HCT116 (cell line): ENCODE measurements at regions not wholly inside any gene's neighbourhood (a gene's known extent, or its start where the extent isn't known, plus 50 kb on each side); places are given as distances from the start of the nearest gene placed in this dataset.

Experiments
- CBX3 ChIP-seq: IDR thresholded peaks from 2 replicates; pipeline ENCODE4 v1.6.1; 2012; ENCODE audit warnings: low read depth
- POLR2AphosphoS5 ChIP-seq: IDR thresholded peaks from 2 replicates; pipeline ENCODE4 v1.6.1; 2011; ENCODE audit warnings: mild to moderate bottlenecking, low read depth, low read length, moderate library complexity
- RAD21 ChIP-seq: IDR thresholded peaks from 2 replicates; pipeline ENCODE4 v1.6.1; 2012; ENCODE audit warnings: low read depth, mild to moderate bottlenecking
- SIN3A ChIP-seq: IDR thresholded peaks from 2 replicates; pipeline ENCODE4 v1.6.1; 2012; ENCODE audit warnings: low read depth
- SP1 ChIP-seq: IDR thresholded peaks from 2 replicates; pipeline ENCODE4 v1.6.1; 2012; ENCODE audit warnings: low read depth
- TF ChIP-seq, protein P1 (sequence below), 3 experiments: fragments of 200-600 bp in 1 of 3; sonication (generic) in 1 of 3; IDR thresholded peaks in 2 of 3; conservative IDR thresholded peaks in 1 of 3; 2 replicates each; pipeline ENCODE4 v1.5.1; 2012 to 2017; ENCODE audit warnings: low read depth in 2 of 3, low read length in 2 of 3, antibody characterized with exemption in 1 of 3, borderline replicate concordance in 1 of 3, control low read depth in 1 of 3, mild to moderate bottlenecking in 1 of 3, mixed read lengths in 1 of 3, mixed run types in 1 of 3, moderate library complexity in 1 of 3; ENCODE audit not compliant: insufficient read depth in 1 of 3
- TF ChIP-seq, protein P2 (sequence below): IDR thresholded peaks from 2 replicates; pipeline ENCODE4 v1.6.1; 2011; ENCODE audit warnings: mild to moderate bottlenecking, low read length, moderate library complexity; ENCODE audit not compliant: insufficient replicate concordance; ENCODE audit errors: extremely low read depth
- TF ChIP-seq, protein P3 (sequence below): IDR thresholded peaks from 2 replicates; pipeline ENCODE4 v1.6.1; 2012; ENCODE audit warnings: low read depth

DNA sequence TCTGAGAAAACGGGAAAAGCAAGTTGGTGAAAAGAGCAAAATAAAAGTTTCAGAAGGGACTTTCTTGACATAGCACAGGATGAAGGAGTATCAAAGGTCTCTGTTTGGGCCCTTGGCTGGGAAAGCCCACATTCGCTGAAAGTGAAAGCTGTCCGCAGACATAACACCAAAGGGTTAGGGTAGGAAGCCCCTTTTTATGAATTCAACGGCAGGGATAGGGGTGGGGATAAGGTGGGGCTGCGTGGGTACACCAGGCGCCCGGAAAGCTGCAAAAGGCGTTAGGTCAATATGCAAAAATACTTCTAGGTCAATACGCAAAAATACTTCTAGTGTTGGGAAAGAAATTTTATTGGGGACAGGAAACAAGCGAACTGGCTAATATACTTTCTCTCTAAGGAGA lies 135.1 kb downstream of the OR2B2 start:
- TF ChIP-seq, protein P1, sequence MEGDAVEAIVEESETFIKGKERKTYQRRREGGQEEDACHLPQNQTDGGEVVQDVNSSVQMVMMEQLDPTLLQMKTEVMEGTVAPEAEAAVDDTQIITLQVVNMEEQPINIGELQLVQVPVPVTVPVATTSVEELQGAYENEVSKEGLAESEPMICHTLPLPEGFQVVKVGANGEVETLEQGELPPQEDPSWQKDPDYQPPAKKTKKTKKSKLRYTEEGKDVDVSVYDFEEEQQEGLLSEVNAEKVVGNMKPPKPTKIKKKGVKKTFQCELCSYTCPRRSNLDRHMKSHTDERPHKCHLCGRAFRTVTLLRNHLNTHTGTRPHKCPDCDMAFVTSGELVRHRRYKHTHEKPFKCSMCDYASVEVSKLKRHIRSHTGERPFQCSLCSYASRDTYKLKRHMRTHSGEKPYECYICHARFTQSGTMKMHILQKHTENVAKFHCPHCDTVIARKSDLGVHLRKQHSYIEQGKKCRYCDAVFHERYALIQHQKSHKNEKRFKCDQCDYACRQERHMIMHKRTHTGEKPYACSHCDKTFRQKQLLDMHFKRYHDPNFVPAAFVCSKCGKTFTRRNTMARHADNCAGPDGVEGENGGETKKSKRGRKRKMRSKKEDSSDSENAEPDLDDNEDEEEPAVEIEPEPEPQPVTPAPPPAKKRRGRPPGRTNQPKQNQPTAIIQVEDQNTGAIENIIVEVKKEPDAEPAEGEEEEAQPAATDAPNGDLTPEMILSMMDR (IDR thresholded peaks at IDR 0.05 in 2 of 3, conservative IDR thresholded peaks at IDR 0.05 in 1 of 3; ENCODE audit: borderline replicate concordance in 1 of 3, insufficient read depth in 1 of 3, low read depth in 2 of 3, low read length in 2 of 3) = no peak
- TF ChIP-seq, protein P2, sequence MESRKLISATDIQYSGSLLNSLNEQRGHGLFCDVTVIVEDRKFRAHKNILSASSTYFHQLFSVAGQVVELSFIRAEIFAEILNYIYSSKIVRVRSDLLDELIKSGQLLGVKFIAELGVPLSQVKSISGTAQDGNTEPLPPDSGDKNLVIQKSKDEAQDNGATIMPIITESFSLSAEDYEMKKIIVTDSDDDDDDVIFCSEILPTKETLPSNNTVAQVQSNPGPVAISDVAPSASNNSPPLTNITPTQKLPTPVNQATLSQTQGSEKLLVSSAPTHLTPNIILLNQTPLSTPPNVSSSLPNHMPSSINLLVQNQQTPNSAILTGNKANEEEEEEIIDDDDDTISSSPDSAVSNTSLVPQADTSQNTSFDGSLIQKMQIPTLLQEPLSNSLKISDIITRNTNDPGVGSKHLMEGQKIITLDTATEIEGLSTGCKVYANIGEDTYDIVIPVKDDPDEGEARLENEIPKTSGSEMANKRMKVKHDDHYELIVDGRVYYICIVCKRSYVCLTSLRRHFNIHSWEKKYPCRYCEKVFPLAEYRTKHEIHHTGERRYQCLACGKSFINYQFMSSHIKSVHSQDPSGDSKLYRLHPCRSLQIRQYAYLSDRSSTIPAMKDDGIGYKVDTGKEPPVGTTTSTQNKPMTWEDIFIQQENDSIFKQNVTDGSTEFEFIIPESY = no peak
- TF ChIP-seq, protein P3, sequence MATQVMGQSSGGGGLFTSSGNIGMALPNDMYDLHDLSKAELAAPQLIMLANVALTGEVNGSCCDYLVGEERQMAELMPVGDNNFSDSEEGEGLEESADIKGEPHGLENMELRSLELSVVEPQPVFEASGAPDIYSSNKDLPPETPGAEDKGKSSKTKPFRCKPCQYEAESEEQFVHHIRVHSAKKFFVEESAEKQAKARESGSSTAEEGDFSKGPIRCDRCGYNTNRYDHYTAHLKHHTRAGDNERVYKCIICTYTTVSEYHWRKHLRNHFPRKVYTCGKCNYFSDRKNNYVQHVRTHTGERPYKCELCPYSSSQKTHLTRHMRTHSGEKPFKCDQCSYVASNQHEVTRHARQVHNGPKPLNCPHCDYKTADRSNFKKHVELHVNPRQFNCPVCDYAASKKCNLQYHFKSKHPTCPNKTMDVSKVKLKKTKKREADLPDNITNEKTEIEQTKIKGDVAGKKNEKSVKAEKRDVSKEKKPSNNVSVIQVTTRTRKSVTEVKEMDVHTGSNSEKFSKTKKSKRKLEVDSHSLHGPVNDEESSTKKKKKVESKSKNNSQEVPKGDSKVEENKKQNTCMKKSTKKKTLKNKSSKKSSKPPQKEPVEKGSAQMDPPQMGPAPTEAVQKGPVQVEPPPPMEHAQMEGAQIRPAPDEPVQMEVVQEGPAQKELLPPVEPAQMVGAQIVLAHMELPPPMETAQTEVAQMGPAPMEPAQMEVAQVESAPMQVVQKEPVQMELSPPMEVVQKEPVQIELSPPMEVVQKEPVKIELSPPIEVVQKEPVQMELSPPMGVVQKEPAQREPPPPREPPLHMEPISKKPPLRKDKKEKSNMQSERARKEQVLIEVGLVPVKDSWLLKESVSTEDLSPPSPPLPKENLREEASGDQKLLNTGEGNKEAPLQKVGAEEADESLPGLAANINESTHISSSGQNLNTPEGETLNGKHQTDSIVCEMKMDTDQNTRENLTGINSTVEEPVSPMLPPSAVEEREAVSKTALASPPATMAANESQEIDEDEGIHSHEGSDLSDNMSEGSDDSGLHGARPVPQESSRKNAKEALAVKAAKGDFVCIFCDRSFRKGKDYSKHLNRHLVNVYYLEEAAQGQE = no peak
- TF ChIP-seq POLR2AphosphoS5 = no peak
- TF ChIP-seq SIN3A = no peak
- no peak for TF ChIP-seq SP1
- TF ChIP-seq CBX3 = no peak
- TF ChIP-seq RAD21 = no peak
